PFSK-1 (cell line): ENCODE measurements at regions not wholly inside any gene's neighbourhood (a gene's known extent, or its start where the extent isn't known, plus 50 kb on each side); places are given as distances from the start of the nearest gene placed in this dataset.

Experiments used
- FOXP2 ChIP-seq: optimal IDR thresholded peaks from 2 replicates; pipeline ENCODE3; 2011; ENCODE audit warnings: borderline replicate concordance, control low read depth, inconsistent platforms; ENCODE audit not compliant: insufficient read depth; ENCODE audit errors: extremely low read length, extremely low read depth
- POLR2AphosphoS5 ChIP-seq: IDR thresholded peaks from 2 replicates; pipeline ENCODE4 v1.6.1; 2012; ENCODE audit warnings: low read depth, mild to moderate bottlenecking, control low read depth, low read length, moderate library complexity
- REST ChIP-seq, 2 experiments: IDR thresholded peaks; 2 replicates each; pipeline versions ENCODE4 v1.6.1 to v1.8.0; 2011 to 2012; ENCODE audit warnings: low read depth in 2 of 2, low read length in 2 of 2, control low read depth in 1 of 2, inconsistent platforms in 1 of 2, mild to moderate bottlenecking in 1 of 2, moderate library complexity in 1 of 2; ENCODE audit not compliant: insufficient read depth in 1 of 2
- SIN3A ChIP-seq: IDR thresholded peaks from 2 replicates; pipeline ENCODE4 v1.6.1; 2012; ENCODE audit warnings: mild to moderate bottlenecking, low read length, moderate library complexity, borderline replicate concordance; ENCODE audit not compliant: insufficient read depth
- TAF1 ChIP-seq: IDR thresholded peaks from 2 replicates; pipeline ENCODE4 v1.6.1; 2012; ENCODE audit warnings: low read length, control low read depth, borderline replicate concordance; ENCODE audit not compliant: insufficient read depth

- no peak for TF ChIP-seq FOXP2
- no peak for TF ChIP-seq REST (IDR thresholded peaks at IDR 0.05; ENCODE audit: insufficient read depth in 1 of 2, low read depth in 2 of 2, low read length in 2 of 2)
- TF ChIP-seq TAF1 = no peak
- TF ChIP-seq SIN3A = no peak
- no peak for TF ChIP-seq POLR2AphosphoS5
Observed at GRCh38 chr7:124351950-124352349, 319.1 kb upstream of the TMEM229A start.

- TF ChIP-seq REST (IDR thresholded peaks at IDR 0.05; ENCODE audit: insufficient read depth in 1 of 2, low read depth in 2 of 2, low read length in 2 of 2) (no peak), SIN3A (no peak), FOXP2 (no peak), TAF1 (no peak), POLR2AphosphoS5 (no peak)
Observed at GRCh38 chr7:124349443-124349842, 316.6 kb upstream of the TMEM229A start.

- TF ChIP-seq REST (IDR thresholded peaks at IDR 0.05; ENCODE audit: insufficient read depth in 1 of 2, low read depth in 2 of 2, low read length in 2 of 2) = no peak
- no peak for TF ChIP-seq POLR2AphosphoS5
- no peak for TF ChIP-seq SIN3A
- no peak for TF ChIP-seq FOXP2
- TF ChIP-seq TAF1 = no peak
Observed at GRCh38 chr7:124338861-124339260, 306.0 kb upstream of the TMEM229A start.

GRCh38 chr7:124330731-124331407, 298.0 kb upstream of the TMEM229A start:
- TF ChIP-seq SIN3A = no peak
- TF ChIP-seq FOXP2 = no peak
- no peak for TF ChIP-seq POLR2AphosphoS5
- no peak for TF ChIP-seq REST (IDR thresholded peaks at IDR 0.05; ENCODE audit: insufficient read depth in 1 of 2, low read depth in 2 of 2, low read length in 2 of 2)
- no peak for TF ChIP-seq TAF1
